OCI-LY1 (cell line): ENCODE measurements at regions not wholly inside any gene's neighbourhood (a gene's known extent, or its start where the extent isn't known, plus 50 kb on each side); places are given as distances from the start of the nearest gene placed in this dataset.

Experiments
- CTCF ChIP-seq: fragments of 200-600 bp; sonication (generic), shearing (Covaris generic); IDR thresholded peaks from 2 replicates; pipeline ENCODE4 v1.5.1; 2017; ENCODE audit warnings: mild to moderate bottlenecking, antibody characterized with exemption, low read length, moderate library complexity, mixed read lengths
- EZH2 ChIP-seq: fragments of 200-600 bp; sonication (generic), shearing (Covaris generic); IDR thresholded peaks from 2 replicates; pipeline ENCODE4 v1.8.0; 2017; ENCODE audit warnings: borderline replicate concordance, mixed run types, mild to moderate bottlenecking, antibody characterized with exemption, low read length, moderate library complexity, mixed read lengths

DNA sequence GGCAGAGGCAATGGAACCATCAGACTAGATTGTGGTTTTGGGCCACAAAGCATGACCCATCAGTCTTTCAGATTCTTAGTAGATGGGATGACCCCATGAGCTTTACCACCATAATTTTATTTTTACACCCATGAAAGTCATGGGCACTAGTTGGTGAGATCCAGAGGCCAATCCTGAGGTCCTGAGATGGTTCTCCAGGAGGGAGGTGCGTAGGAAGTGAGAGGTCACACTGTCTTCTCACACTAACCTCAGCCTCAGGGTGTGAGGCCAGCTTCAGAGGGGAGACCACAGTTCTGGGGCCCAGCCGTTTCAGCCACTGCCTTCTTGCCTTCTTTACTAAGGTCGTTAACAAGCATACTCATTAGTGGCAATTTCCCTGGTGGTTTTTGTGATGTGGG, 106.4 kb downstream of the AKAP11 start:
- TF ChIP-seq CTCF = no peak
- no peak for TF ChIP-seq EZH2
